ENCODE measurements at regions not wholly inside any gene's neighbourhood (a gene's known extent, or its start where the extent isn't known, plus 50 kb on each side); places are given as distances from the start of the nearest gene placed in this dataset.

DNA sequence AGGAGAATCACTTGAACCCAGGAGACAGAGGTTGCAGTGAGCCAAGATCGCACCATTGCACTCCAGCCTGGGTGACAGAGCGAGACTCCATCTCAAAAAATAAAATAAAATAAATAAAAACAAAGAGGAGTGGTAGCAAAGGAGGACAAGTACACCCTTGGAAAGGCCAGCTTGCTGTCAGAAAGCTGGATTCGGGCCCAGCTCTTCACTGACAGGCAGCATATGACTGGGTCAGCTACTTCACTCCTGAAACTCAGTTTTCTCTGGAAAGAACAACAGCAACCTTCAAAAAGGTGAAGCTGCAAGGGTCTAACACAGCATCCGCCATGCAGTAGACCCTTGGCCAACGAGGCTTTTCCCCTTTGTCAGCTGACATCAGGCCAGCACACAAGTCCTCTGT is 156.0 kb upstream of the TIAM1 start:
- DNase-seq (ENCODE audit: low read depth) = no peak

- no peak for DNase-seq (ENCODE audit: low read depth)
Observed at GRCh38 chr21:31498985-31499384, 154.9 kb upstream of the TIAM1 start.

DNA sequence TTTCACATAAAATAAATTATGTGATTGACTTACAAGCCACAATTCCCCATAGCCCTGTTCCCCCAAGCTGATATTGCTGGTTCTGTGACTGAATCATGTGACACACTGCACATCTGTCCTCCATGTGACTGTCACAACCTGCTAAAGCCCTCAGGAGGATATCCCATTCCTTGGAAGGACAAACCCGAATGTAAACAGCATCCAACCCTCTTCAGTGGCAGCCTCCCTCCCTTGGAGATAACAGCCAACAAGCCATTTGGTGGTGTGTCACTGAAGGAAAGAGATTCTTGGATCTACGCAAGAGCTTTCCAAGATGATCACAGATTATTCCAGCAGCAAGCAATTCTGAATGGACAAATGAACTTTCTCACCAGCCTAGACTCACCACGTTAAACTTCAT is 153.9 kb upstream of the TIAM1 start:
- DNase-seq (ENCODE audit: low read depth) = no peak

GRCh38 chr21:31493350-31493880 is 149.4 kb upstream of the TIAM1 start:
- no peak for DNase-seq (ENCODE audit: low read depth)

- no peak for DNase-seq (ENCODE audit: low read depth)
Observed at GRCh38 chr21:31491617-31492016, 147.6 kb upstream of the TIAM1 start.

DNA sequence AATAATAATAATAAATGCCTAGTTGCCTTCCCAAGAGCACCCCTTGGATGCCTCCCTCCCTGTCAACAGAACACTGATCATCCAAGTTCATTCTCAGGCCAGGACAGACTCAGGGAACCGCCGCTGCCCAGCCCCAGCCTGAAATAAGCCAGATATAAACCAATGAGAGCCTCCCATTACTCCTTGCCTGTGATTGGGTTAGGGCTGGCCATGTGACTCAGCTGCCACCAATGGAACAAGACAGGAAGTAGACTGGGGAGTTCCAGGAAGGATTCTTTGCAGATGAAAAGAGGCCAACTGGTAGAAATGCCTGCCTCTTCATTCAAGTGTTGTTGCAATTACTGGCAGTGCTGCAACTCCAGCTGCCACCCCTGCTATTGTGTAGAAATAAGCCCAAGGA is 146.4 kb upstream of the TIAM1 start:
- no peak for DNase-seq (ENCODE audit: low read depth)

GRCh38 chr21:31489726-31490125 is 145.7 kb upstream of the TIAM1 start:
- no peak for DNase-seq (ENCODE audit: low read depth)

GRCh38 chr21:31489014-31489413 is 145.0 kb upstream of the TIAM1 start:
- no peak for DNase-seq (ENCODE audit: low read depth)

DNA sequence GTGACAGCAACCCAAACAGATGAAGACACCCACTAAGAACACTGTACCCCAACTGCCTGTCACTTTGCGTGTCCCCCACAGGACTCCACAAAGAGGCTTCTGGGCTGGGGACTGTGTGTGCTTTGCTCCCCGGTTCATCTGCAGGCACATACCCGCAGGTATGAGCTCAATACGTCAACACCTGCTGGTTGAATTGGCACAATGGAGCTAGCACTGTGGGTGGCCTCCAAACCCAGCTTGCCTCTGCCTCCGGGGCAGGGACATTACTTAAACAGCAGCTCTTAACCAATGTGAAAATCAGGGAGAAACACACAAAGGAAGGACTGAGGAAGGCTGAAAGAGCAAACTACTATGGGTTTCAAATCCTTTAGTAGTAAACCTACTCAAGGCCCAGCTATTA is 140.2 kb upstream of the TIAM1 start:
- DNase-seq (ENCODE audit: low read depth) = no peak

DNA sequence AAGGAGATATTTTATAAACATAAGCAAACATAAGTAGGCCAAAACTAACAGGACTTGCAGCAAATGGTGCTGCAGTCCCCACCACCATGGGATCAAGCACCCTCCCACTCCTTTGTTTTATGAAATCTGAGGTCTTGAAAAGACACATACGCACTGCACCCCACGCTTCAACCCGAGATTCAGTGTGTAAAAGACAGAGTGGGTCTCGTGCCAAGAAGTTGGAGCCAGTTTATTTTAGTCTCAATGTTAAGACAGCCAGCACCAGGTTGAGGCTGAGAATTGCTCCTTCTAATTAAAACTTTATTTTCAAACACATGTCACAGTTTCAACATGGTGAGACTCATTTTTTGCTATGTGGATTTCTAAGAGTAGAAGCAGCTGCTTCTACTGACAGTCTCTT is 139.1 kb upstream of the TIAM1 start:
- no peak for DNase-seq (ENCODE audit: low read depth)

DNA sequence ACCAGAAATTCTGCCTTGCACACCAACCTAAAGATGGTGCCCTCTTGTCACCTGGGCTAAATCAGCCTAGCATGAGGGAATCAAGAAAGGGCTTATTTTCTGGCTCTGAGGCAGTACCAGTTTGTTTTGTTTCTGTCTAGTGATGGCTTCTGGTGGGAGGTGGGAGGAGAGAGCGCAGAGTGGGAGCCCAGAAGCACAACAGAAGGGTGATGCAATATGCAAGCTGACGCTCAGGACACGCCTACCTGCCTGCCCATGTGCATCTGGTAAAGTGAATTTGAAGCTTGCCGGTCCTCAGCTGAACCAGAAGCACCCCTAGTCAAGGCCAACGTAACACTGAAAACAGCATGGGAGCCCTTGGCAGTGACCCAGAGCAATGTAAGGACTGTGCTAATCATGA is 138.4 kb upstream of the TIAM1 start:
- no peak for DNase-seq (ENCODE audit: low read depth)

DNA sequence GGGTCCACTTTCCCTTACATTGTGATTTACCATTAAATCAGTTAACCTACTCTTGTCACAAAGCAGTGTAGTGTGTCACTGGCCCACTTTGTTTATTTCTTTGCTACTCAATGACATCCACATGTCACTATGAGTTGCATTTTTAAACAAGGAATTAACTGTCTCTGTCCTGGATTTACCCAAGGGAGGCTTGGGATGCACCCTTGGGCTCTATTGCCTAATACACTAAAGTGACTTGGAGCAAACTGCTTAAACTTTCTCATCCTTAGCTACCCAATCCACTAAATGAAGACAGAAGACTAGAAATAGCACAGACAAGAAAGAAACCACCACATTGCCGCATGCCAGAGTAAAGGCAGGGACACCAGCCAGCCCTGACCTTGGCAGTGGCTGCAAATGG is 136.2 kb upstream of the TIAM1 start:
- DNase-seq (ENCODE audit: low read depth) = no peak

DNA sequence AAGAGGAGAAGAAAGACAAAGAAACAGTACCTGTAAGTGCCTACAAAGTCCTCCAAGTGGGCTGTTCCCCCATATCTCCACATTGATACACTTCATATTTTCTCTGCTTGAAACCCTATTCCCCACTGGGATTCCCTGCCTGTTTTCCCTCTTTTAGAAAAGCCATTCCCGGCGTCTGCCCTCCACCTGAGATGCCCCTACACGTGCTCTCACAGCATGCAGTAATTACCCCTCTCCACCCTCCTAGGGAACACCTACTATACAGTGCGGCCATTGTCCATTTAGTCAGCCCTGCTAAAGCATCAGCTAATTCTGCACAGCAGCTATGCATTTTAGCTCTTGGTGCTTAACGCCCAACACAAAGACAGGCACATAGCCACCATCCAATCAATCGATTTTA is 135.7 kb upstream of the TIAM1 start:
- no peak for DNase-seq (ENCODE audit: low read depth)

GRCh38 chr21:31479222-31479621 is 135.2 kb upstream of the TIAM1 start:
- DNase-seq (ENCODE audit: low read depth) = no peak

- no peak for DNase-seq (ENCODE audit: low read depth)
Observed at GRCh38 chr21:31476263-31477022, 132.4 kb upstream of the TIAM1 start.

DNA sequence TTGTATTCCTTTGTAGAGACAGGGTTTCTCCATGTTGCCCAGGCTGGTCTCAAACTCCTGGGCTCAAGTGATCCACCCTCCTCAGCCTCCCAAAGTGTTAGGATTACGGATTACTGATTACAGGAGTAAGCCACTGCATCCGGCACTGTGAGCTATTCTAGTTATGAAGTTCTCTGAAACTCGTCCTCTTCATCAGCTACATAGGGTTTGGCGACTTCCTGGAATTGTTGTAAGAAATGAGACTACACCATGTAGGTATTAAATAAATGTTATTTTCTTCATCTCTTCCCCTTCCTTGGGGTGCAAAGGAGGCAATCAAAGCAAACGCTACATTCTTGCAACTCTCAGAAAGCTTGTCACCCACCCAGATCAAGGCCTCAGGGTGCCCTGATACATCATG is 131.2 kb upstream of the TIAM1 start:
- no peak for DNase-seq (ENCODE audit: low read depth)

DNA sequence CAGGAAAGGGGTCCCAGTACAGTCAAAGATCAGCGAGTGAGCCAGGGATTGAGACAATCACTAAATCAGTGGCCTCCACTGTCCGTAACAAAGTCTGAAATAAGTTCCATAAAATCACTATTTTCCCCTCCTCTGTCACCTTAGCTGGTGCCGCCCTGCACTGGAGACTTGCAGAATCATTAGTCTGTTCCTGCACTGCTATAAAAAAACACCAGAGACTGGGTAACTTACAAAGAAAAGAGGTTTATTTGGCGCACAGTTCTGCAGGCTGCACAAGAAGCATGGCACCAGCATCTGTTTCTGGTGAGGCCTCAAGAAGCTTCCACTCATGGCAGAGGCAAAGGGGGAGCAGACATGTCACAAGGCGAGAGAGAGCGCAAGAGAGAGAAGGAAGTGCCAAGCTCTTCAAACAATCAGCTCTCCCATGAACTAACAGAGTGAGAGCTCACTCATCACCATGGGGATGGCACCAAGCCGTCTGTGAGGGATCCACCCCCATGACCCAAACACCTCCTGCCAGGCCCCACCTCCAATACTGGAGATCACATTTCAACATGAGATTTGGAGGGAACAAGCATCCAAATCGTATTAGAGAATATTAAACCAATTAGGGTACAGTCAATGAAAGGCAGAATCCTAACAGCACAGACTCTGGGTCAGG is 129.8 kb upstream of the TIAM1 start:
- DNase-seq (ENCODE audit: low read depth) = no peak

GRCh38 chr21:31471865-31472264 is 127.8 kb upstream of the TIAM1 start:
- no peak for DNase-seq (ENCODE audit: low read depth)

- no peak for DNase-seq (ENCODE audit: low read depth)
Observed at GRCh38 chr21:31470896-31471694, 127.0 kb upstream of the TIAM1 start.

DNA sequence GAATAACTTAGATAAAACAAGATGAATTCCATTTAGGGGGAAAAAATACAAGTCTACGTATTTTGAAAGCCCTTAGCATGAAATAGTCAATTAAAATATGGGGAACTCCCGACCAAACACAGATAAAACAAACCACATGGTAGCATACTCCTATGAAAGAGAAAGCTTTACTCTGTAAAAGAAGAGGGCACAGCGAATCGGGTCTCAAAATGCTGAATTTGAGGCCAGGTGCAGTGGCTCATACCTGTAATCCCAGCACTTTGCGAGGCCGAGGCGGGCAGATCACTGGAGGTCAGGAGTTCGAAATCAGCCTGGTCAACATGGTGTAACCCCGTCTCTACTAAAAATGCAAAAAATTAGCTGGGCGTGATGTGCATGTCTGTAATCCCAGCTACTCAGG is 116.9 kb upstream of the TIAM1 start:
- no peak for DNase-seq (ENCODE audit: low read depth)

GRCh38 chr21:31459457-31459856 is 115.4 kb upstream of the TIAM1 start:
- DNase-seq (ENCODE audit: low read depth) = no peak

DNA sequence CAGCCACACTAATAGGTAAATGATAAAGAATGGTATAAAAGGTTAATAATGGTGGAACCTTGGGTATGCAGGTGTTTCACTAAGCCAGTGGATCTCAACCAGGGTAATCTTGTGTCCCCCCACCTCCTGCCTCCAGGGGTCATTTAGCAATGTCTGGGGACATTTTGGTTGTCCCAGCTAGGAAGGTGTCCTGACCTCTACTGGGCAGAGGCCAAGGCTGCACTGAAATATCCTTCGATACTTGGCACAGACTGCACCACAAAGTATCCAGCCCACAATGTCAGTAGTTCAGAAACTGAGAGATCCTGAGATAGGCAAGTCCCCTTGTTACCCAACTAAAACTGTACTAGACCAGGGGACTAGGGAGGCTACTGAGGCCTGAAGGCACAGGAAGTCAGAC is 113.6 kb upstream of the TIAM1 start:
- DNase-seq (ENCODE audit: low read depth) = no peak

DNA sequence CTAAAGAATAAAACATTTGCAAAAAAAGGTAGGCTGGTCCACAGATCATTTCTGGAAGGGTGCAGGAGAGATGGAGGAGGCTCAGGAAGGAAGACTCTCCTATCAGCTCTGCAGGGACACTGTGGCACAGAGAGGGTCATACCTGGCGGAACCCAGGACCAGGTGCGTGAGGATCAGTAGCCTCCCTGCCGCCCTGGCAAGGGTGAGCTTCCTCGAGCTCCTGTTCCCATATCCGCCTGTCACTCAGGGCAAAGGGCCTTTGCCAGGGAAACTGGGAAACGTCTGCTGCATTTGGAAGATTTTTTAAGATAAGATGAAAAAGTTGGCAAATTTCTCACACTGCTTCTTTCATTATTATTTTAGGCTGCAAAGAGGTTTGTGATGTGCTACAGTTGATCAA is 112.1 kb upstream of the TIAM1 start:
- no peak for DNase-seq (ENCODE audit: low read depth)
